Osteoblast (primary cell): ENCODE measurements at regions not wholly inside any gene's neighbourhood (a gene's known extent, or its start where the extent isn't known, plus 50 kb on each side); places are given as distances from the start of the nearest gene placed in this dataset.

ENCODE experiments used
- DNase-seq: peaks from one replicate; pipeline ENCODE4 v3.0.0; 2011; ENCODE audit warnings: low spot score, mixed read lengths; ENCODE audit not compliant: insufficient read length; ENCODE audit errors: missing footprints
- H2AFZ ChIP-seq: 2 replicates; pipeline ENCODE4 v1.6.0; 2011; ENCODE audit warnings: mild to moderate bottlenecking, low read length
- H3K27ac ChIP-seq: 2 replicates; pipeline ENCODE4 v1.5.1; 2011; ENCODE audit warnings: mild to moderate bottlenecking, low read depth, low read length, moderate library complexity
- H3K27me3 ChIP-seq: 2 replicates; pipeline ENCODE4 v1.6.0; 2012; ENCODE audit warnings: mild to moderate bottlenecking, control low read depth, inconsistent platforms, low read length, moderate library complexity; ENCODE audit not compliant: insufficient read depth
- H3K36me3 ChIP-seq: 2 replicates; pipeline ENCODE4 v1.5.1; 2011; ENCODE audit warnings: mild to moderate bottlenecking, low read length, control low read depth, moderate library complexity; ENCODE audit not compliant: insufficient read depth
- H3K4me1 ChIP-seq: 2 replicates; pipeline ENCODE4 v1.5.1; 2011; ENCODE audit warnings: mild to moderate bottlenecking, low read length, control low read depth, moderate library complexity; ENCODE audit not compliant: insufficient read depth
- H3K4me2 ChIP-seq: 2 replicates; pipeline ENCODE4 v1.6.0; 2011; ENCODE audit warnings: mild to moderate bottlenecking, low read length; ENCODE audit not compliant: insufficient read depth
- H3K4me3 ChIP-seq: fragments of 200-600 bp; sonication (generic); 3 replicates; pipeline ENCODE4 v1.5.1; 2012; ENCODE audit warnings: mild to moderate bottlenecking, low read length, inconsistent platforms; ENCODE audit not compliant: insufficient read depth
- H3K79me2 ChIP-seq: 2 replicates; pipeline ENCODE4 v1.6.0; 2012; ENCODE audit warnings: mild to moderate bottlenecking, low read length, control low read depth, inconsistent platforms; ENCODE audit not compliant: insufficient read depth
- H3K9me3 ChIP-seq: 2 replicates; pipeline ENCODE4 v1.5.1; 2011; ENCODE audit warnings: low read depth, low read length, control low read depth
- H4K20me1 ChIP-seq: 2 replicates; pipeline ENCODE4 v1.6.0; 2012; ENCODE audit warnings: mild to moderate bottlenecking, low read length, control low read depth; ENCODE audit not compliant: insufficient read depth
- TF ChIP-seq, protein P1 (sequence below): IDR thresholded peaks from 2 replicates; pipeline ENCODE4 v1.5.1; 2011; ENCODE audit warnings: mild to moderate bottlenecking, low read depth, low read length, moderate library complexity; ENCODE audit errors: extremely low read depth

DNA sequence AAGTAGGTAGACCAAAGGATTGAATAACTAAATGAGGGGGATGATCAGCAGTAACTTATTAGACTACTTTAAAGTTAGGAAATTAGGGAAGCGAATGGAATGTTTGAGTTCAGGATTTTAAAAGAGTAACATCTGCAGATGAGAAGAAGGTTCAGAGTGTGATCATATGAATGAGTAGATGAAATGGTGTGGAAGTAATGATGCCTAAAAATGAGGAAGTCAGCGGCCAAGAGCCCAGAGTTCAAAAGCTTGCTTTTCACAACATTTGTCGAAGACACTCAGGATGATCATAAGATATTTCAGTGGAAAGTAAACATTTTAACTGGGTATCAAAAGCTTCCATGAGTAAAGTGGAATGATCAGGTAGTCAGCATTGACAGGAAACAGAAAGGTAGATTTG, 299.4 kb downstream of the LRRIQ3 start:
- H3K79me2 ChIP-seq = no peaks in the 10 kb centered on the region
- TF ChIP-seq, protein P1, sequence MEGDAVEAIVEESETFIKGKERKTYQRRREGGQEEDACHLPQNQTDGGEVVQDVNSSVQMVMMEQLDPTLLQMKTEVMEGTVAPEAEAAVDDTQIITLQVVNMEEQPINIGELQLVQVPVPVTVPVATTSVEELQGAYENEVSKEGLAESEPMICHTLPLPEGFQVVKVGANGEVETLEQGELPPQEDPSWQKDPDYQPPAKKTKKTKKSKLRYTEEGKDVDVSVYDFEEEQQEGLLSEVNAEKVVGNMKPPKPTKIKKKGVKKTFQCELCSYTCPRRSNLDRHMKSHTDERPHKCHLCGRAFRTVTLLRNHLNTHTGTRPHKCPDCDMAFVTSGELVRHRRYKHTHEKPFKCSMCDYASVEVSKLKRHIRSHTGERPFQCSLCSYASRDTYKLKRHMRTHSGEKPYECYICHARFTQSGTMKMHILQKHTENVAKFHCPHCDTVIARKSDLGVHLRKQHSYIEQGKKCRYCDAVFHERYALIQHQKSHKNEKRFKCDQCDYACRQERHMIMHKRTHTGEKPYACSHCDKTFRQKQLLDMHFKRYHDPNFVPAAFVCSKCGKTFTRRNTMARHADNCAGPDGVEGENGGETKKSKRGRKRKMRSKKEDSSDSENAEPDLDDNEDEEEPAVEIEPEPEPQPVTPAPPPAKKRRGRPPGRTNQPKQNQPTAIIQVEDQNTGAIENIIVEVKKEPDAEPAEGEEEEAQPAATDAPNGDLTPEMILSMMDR = no peak

DNA sequence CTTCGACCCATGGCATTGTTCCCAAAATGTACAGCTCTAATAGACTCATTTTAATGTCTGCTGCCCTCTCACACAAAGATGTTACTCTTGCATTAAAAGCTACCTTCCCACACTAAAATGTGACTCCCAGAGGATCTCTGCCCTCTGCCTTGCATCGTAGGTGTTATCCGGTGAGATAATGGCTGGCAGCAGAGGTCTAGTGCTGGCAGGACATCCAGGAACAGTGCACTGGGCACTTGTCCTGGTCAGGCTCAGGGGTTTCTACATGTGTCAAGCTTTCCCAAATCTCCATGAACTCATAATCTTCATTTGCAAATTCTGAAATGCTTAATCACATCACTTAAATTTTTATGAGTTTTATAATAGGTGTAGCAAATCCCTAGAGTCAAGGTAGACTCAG, 310.6 kb downstream of the LRRIQ3 start:
- Histone ChIP-seq H3K9me3 (peaks cover 4% of the 10 kb centered on the region), H3K79me2 (no peaks in the 10 kb centered on the region), H3K27ac (no peak overlapping the region), H2AFZ (no peak overlapping the region), H3K4me3 (no peak overlapping the region), H3K36me3 (no peaks in the 10 kb centered on the region), H4K20me1 (no peaks in the 10 kb centered on the region), H3K4me1 (no peaks in the 10 kb centered on the region), H3K4me2 (no peak overlapping the region), H3K27me3 (no peaks in the 10 kb centered on the region)
- DNase-seq = no peak
- TF ChIP-seq, protein P1 = no peak

More for the DNA sequence above, 299.4 kb downstream of the LRRIQ3 start:
- H3K27ac ChIP-seq = no peak overlapping the region
- H3K9me3 ChIP-seq = peaks cover 3% of the 10 kb centered on the region
- H3K27me3 ChIP-seq = no peaks in the 10 kb centered on the region
- H3K36me3 ChIP-seq = no peaks in the 10 kb centered on the region
- DNase-seq = no peak
- no peak overlapping the region for H3K4me3 ChIP-seq
- no peaks in the 10 kb centered on the region for H4K20me1 ChIP-seq
- H3K4me2 ChIP-seq = no peak overlapping the region
- H2AFZ ChIP-seq = no peak overlapping the region
- H3K4me1 ChIP-seq = no peaks in the 10 kb centered on the region

DNA sequence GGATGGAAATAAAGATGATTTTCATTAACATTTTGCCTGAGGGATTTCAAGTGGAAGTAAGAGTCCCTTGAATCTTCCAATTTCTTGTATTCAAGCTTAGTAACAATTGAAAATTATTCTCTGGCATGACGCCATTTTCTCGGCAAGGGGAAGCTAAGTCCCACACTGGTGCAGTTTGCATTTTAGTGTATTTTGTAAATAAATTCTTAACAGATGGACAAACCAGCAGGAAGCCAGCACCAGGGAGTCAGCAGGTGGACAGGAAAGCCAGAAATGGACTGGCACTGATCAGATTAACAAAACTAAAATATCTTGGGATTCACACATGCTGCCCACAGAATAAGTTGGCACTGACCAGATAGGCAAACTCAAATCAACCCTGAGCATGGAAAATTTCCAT, 311.3 kb downstream of the LRRIQ3 start:
- Histone ChIP-seq H3K9me3 (peaks cover 4% of the 10 kb centered on the region), H3K79me2 (no peaks in the 10 kb centered on the region), H2AFZ (no peak overlapping the region), H3K27me3 (no peaks in the 10 kb centered on the region), H3K4me2 (no peak overlapping the region), H3K4me1 (no peaks in the 10 kb centered on the region), H3K27ac (no peak overlapping the region), H4K20me1 (no peaks in the 10 kb centered on the region), H3K36me3 (no peaks in the 10 kb centered on the region), H3K4me3 (no peak overlapping the region)
- TF ChIP-seq, protein P1 = no peak
- no peak for DNase-seq

DNA sequence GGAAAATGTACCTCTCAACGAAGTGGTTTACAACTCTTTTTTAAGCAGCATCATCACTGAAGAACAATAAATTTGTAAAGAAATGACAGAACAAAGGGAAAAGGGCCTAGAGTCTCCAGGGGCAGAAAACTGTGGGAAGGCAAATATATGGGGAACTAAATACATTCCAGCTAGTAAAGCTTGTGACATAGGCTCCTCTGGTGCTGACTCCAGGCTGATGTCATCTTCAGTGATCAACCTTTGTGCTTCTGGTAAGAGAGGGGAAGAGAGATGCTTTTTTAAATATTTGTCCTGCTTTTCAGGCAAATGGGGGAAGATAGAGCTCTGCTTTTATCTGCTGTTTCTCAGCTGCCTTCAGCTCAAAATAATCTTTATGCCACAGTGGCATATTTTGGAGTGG, 323.2 kb downstream of the LRRIQ3 start:
- Histone ChIP-seq H3K27me3 (no peaks in the 10 kb centered on the region), H3K4me3 (no peak overlapping the region), H3K79me2 (no peaks in the 10 kb centered on the region), H3K4me2 (no peak overlapping the region), H4K20me1 (no peaks in the 10 kb centered on the region), H3K9me3 (peaks cover 5% of the 10 kb centered on the region), H3K4me1 (no peaks in the 10 kb centered on the region), H2AFZ (no peak overlapping the region), H3K36me3 (no peaks in the 10 kb centered on the region), H3K27ac (no peak overlapping the region)
- DNase-seq = no peak
- TF ChIP-seq, protein P1 = no peak
